ENCODE measurements at regions not wholly inside any gene's neighbourhood (a gene's known extent, or its start where the extent isn't known, plus 50 kb on each side); places are given as distances from the start of the nearest gene placed in this dataset.
"Not testable (repeated sequence)": the region's sequence is repeated elsewhere in the genome, so short reads cannot be mapped to it uniquely, and the experiment has no call there.

- no peak overlapping the region for H3K4me3 Mint-ChIP-seq
- no peaks in the 10 kb centered on the region for H3K36me3 Mint-ChIP-seq (ENCODE audit: low read depth)
- no peak overlapping the region for H3K27ac Mint-ChIP-seq
- H3K4me1 Mint-ChIP-seq (ENCODE audit: low read depth): no peaks in the 10 kb centered on the region
- no peaks in the 10 kb centered on the region for H3K9me3 Mint-ChIP-seq
- peaks cover 4% of the 10 kb centered on the region for H3K27me3 Mint-ChIP-seq (ENCODE audit: low read depth)
Observed at GRCh38 chrX:38940547-38940946, 139.3 kb downstream of the MID1IP1 start.

GRCh38 chrX:38941675-38942074, 140.4 kb downstream of the MID1IP1 start:
- Mint-ChIP-seq H3K27me3 (ENCODE audit: low read depth) (peaks cover 4% of the 10 kb centered on the region), H3K9me3 (no peaks in the 10 kb centered on the region), H3K4me1 (ENCODE audit: low read depth) (no peaks in the 10 kb centered on the region), H3K27ac (no peak overlapping the region), H3K4me3 (no peak overlapping the region), H3K36me3 (ENCODE audit: low read depth) (no peaks in the 10 kb centered on the region)

DNA sequence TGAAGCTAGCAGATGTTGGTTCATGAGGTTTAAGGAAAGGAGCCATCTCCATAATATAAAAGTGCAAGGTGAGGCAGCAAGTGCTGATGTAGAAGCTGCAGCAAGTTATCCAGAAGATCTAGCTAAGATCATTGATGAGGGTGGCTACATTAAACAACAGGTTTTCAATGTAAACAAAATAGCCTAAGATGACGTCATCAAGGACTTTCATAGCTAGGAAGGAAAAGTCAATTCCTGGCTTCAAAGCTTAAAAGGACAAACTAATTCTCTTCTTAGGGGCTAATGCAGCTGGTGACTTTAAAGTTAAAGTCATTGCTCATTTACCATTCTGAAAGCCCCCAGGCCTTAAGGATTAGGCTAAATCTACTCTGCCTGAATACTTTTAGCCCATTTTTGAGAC, 141.9 kb downstream of the MID1IP1 start:
- H3K4me1 Mint-ChIP-seq (ENCODE audit: low read depth): no peaks in the 10 kb centered on the region
- H3K4me3 Mint-ChIP-seq: no peak overlapping the region
- no peaks in the 10 kb centered on the region for H3K9me3 Mint-ChIP-seq
- peaks cover 4% of the 10 kb centered on the region for H3K27me3 Mint-ChIP-seq (ENCODE audit: low read depth)
- H3K36me3 Mint-ChIP-seq (ENCODE audit: low read depth): no peaks in the 10 kb centered on the region
- H3K27ac Mint-ChIP-seq: no peak overlapping the region

- H3K36me3 Mint-ChIP-seq (ENCODE audit: low read depth): no peaks in the 10 kb centered on the region
- H3K4me1 Mint-ChIP-seq (ENCODE audit: low read depth): no peaks in the 10 kb centered on the region
- no peak overlapping the region for H3K4me3 Mint-ChIP-seq
- no peaks in the 10 kb centered on the region for H3K9me3 Mint-ChIP-seq
- H3K27me3 Mint-ChIP-seq (ENCODE audit: low read depth): peaks cover 4% of the 10 kb centered on the region
- H3K27ac Mint-ChIP-seq: no peak overlapping the region
Observed at GRCh38 chrX:38948046-38948445, 146.8 kb downstream of the MID1IP1 start.

GRCh38 chrX:38954520-38954919, 153.3 kb downstream of the MID1IP1 start:
- no peaks in the 10 kb centered on the region for H3K9me3 Mint-ChIP-seq
- H3K36me3 Mint-ChIP-seq (ENCODE audit: low read depth): no peaks in the 10 kb centered on the region
- H3K27me3 Mint-ChIP-seq (ENCODE audit: low read depth): no peaks in the 10 kb centered on the region
- peaks cover 5% of the 10 kb centered on the region for H3K4me1 Mint-ChIP-seq (ENCODE audit: low read depth)
- no peak overlapping the region for H3K4me3 Mint-ChIP-seq
- H3K27ac Mint-ChIP-seq: no peak overlapping the region

GRCh38 chrX:38959736-38960135, 158.5 kb downstream of the MID1IP1 start:
- no peaks in the 10 kb centered on the region for H3K4me1 Mint-ChIP-seq (ENCODE audit: low read depth)
- peaks cover 5% of the 10 kb centered on the region for H3K9me3 Mint-ChIP-seq
- no peaks in the 10 kb centered on the region for H3K36me3 Mint-ChIP-seq (ENCODE audit: low read depth)
- H3K27ac Mint-ChIP-seq: no peak overlapping the region
- no peaks in the 10 kb centered on the region for H3K27me3 Mint-ChIP-seq (ENCODE audit: low read depth)
- H3K4me3 Mint-ChIP-seq: no peak overlapping the region

DNA sequence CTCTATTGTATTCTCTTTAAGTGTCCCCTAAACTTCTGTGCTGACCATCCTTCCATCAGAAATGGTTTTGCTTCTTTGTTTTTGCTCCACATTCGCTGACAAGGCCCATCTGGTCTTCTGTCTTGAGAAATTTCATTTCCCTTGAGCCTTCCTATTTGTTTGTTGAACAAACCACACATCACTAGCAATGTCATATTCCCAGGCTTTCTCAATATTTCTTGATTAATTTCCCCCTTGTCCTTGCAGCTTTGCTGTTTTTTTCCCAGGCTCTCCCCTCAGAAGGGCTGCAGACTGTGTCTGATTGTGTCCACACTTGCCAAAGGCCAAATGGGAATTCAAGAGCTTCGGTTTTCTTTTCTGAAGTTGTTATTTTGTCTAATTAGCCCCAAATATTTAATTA, 158.9 kb downstream of the MID1IP1 start:
- H3K36me3 Mint-ChIP-seq (ENCODE audit: low read depth): no peaks in the 10 kb centered on the region
- no peaks in the 10 kb centered on the region for H3K27me3 Mint-ChIP-seq (ENCODE audit: low read depth)
- no peak overlapping the region for H3K4me3 Mint-ChIP-seq
- no peaks in the 10 kb centered on the region for H3K4me1 Mint-ChIP-seq (ENCODE audit: low read depth)
- H3K27ac Mint-ChIP-seq: no peak overlapping the region
- peaks cover 5% of the 10 kb centered on the region for H3K9me3 Mint-ChIP-seq

DNA sequence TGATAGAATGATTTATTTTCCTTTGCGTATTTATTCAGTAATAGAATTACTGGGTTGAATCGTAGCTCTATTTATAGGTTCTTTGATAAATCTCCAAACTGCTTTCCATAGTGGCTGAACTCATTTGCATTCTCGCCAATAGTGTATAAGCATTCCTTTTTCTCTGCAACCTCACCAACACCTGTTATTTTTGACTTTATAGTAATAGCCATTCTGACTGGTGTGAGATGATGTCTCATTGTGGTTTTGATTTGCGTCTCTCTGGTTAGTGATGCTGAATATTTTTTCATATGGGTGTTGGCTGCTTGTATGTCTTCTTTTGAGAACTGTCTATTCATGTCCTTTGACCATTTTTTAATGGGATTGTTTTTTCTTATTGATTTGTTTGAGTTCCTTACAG, 160.7 kb downstream of the MID1IP1 start:
- Mint-ChIP-seq H3K4me1 (ENCODE audit: low read depth) (no peaks in the 10 kb centered on the region), H3K27me3 (ENCODE audit: low read depth) (no peaks in the 10 kb centered on the region), H3K4me3 (no peak overlapping the region), H3K9me3 (peaks cover 5% of the 10 kb centered on the region), H3K27ac (no peak overlapping the region), H3K36me3 (ENCODE audit: low read depth) (no peaks in the 10 kb centered on the region)

DNA sequence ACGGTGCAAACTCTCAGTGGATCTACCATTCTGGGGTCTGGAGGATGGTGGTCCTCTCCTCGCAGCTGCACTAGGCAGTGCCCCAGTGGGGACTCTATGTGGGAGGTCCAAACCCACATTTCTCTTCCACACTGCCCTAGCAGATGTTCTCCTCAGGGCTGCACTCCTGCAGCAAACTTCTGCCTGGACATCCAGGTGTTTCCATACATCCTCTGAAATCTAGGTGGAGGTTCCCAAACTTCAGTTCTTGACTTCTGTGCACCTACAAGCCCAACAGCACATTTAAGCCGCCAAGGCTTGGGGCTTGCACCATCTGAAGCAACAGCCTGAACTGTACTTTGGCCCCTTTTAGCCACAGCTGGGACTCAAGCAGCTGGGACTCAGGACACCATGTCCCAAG, 162.0 kb downstream of the MID1IP1 start:
- H3K36me3 Mint-ChIP-seq (ENCODE audit: low read depth); H3K27ac Mint-ChIP-seq; H3K4me1 Mint-ChIP-seq (ENCODE audit: low read depth); H3K4me3 Mint-ChIP-seq; H3K9me3 Mint-ChIP-seq; H3K27me3 Mint-ChIP-seq (ENCODE audit: low read depth): not testable (repeated sequence)

- peaks cover 5% of the 10 kb centered on the region for H3K9me3 Mint-ChIP-seq
- H3K4me3 Mint-ChIP-seq: no peak overlapping the region
- no peaks in the 10 kb centered on the region for H3K36me3 Mint-ChIP-seq (ENCODE audit: low read depth)
- H3K4me1 Mint-ChIP-seq (ENCODE audit: low read depth): no peaks in the 10 kb centered on the region
- H3K27ac Mint-ChIP-seq: no peak overlapping the region
- H3K27me3 Mint-ChIP-seq (ENCODE audit: low read depth): no peaks in the 10 kb centered on the region
Observed at GRCh38 chrX:38965888-38966287, 164.6 kb downstream of the MID1IP1 start.

GRCh38 chrX:38968344-38969216, 167.3 kb downstream of the MID1IP1 start:
- H3K27ac Mint-ChIP-seq: no peak overlapping the region
- H3K36me3 Mint-ChIP-seq (ENCODE audit: low read depth): no peaks in the 10 kb centered on the region
- no peaks in the 10 kb centered on the region for H3K4me1 Mint-ChIP-seq (ENCODE audit: low read depth)
- H3K27me3 Mint-ChIP-seq (ENCODE audit: low read depth): no peaks in the 10 kb centered on the region
- peaks cover 5% of the 10 kb centered on the region for H3K9me3 Mint-ChIP-seq
- H3K4me3 Mint-ChIP-seq: no peak overlapping the region

- H3K27me3 Mint-ChIP-seq (ENCODE audit: low read depth): no peaks in the 10 kb centered on the region
- no peaks in the 10 kb centered on the region for H3K9me3 Mint-ChIP-seq
- H3K36me3 Mint-ChIP-seq (ENCODE audit: low read depth): no peaks in the 10 kb centered on the region
- H3K4me3 Mint-ChIP-seq: no peak overlapping the region
- no peak overlapping the region for H3K27ac Mint-ChIP-seq
- H3K4me1 Mint-ChIP-seq (ENCODE audit: low read depth): no peaks in the 10 kb centered on the region
Observed at GRCh38 chrX:38970074-38970473, 168.8 kb downstream of the MID1IP1 start.

- Mint-ChIP-seq H3K4me1 (ENCODE audit: low read depth) (no peaks in the 10 kb centered on the region), H3K4me3 (no peak overlapping the region), H3K9me3 (no peaks in the 10 kb centered on the region), H3K27me3 (ENCODE audit: low read depth) (no peaks in the 10 kb centered on the region), H3K36me3 (ENCODE audit: low read depth) (no peaks in the 10 kb centered on the region), H3K27ac (no peak overlapping the region)
Observed at GRCh38 chrX:38970845-38971244, 169.6 kb downstream of the MID1IP1 start.

DNA sequence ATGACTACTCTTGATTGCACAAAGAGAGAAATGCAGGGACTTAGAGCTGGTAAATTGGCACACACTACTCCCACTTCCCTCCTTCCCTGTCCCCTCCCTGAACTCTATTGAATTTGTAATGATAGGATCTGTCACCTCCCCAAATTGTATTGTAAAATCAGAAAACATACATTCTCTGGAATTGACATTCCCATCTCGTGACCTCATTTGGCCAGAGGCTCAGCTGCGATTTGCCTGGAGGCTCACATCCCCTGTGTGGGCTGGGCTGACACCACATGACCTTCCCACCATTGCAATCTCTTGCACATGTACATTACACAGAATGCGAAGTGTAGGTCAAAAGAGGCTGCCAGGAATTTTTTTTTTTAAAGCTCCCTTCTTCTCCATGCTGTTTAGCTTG, 172.1 kb downstream of the MID1IP1 start:
- no peaks in the 10 kb centered on the region for H3K27me3 Mint-ChIP-seq (ENCODE audit: low read depth)
- H3K36me3 Mint-ChIP-seq (ENCODE audit: low read depth): no peaks in the 10 kb centered on the region
- H3K4me3 Mint-ChIP-seq: no peak overlapping the region
- no peaks in the 10 kb centered on the region for H3K9me3 Mint-ChIP-seq
- H3K27ac Mint-ChIP-seq: no peak overlapping the region
- H3K4me1 Mint-ChIP-seq (ENCODE audit: low read depth): no peaks in the 10 kb centered on the region

DNA sequence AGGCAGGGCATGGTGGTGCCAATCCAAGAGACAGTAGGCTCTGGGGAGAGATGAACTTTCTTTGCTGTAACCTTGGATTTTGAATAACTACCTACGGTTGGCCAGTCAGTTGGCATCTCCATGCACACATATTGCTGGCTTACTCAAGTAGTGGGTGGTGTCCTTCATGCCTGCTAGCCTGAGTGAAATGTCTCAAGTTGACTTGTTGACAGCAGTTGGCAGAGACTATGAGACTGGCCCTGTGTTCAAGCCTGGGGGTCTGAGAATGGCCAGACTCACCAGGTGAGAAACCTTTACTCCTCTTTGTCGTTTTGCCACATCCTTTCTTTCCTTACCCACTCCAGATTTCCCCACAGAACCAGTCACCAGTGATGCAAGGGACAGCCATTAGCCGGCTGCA, 173.3 kb downstream of the MID1IP1 start:
- Mint-ChIP-seq H3K9me3 (no peaks in the 10 kb centered on the region), H3K4me3 (no peak overlapping the region), H3K36me3 (ENCODE audit: low read depth) (no peaks in the 10 kb centered on the region), H3K27ac (no peak overlapping the region), H3K27me3 (ENCODE audit: low read depth) (no peaks in the 10 kb centered on the region), H3K4me1 (ENCODE audit: low read depth) (no peaks in the 10 kb centered on the region)
